ENCODE measurements at regions not wholly inside any gene's neighbourhood (a gene's known extent, or its start where the extent isn't known, plus 50 kb on each side); places are given as distances from the start of the nearest gene placed in this dataset.

DNA sequence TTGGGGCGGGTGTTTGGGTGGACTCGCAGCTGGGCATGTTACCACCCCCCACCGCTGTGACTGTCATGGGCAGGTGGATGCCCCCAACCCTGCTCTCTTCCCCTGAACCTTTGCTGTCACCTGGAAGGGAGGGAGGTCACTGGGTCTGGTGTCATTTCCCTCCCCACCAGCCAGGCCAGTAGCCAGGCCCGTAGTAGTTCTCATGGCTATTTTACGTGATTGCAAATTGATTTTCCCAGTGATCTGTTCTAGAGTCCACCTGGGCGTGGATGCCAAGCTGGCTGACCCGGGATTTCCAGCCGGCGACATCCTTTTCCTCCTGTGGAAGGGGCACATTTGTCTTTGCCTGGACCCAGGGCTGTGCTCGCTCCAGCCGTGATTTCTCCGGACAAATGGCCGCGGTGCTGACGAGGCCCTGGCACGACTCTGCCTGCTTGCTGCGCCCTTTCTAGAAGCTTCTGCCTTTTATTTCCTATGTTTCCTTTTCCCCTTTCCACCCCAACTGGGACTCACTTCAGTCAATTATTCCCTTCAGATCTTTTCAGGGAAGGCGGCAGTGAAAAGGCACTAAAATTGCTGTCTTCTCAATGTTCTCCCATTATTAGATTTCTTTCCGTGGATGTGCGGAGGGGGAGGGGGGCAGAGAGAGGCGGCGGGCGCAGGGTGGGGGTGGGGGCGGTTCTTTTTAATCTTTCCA, 226.9 kb upstream of the CIBAR2 start:
- Histone ChIP-seq H3K4me2 (ENCODE audit: control insufficient read depth, extremely low read depth, insufficient read depth, low read depth, low read length) (no peak overlapping the region), H3K27me3 (ENCODE audit: control insufficient read depth, extremely low read depth, insufficient read depth, low read length) (peaks cover 15% of the 10 kb centered on the region), H3K9me1 (ENCODE audit: control insufficient read depth, extremely low read depth, insufficient read depth, low read length) (no peaks in the 10 kb centered on the region), H3K27ac (ENCODE audit: control insufficient read depth, insufficient read depth, low read length) (no peak overlapping the region), H3K4me3 (ENCODE audit: control insufficient read depth in 2 of 3, extremely low read depth in 1 of 3, insufficient read depth in 2 of 3, low read depth in 1 of 3, low read length in 3 of 3) (no peak overlapping the region), H3K36me3 (ENCODE audit: control insufficient read depth in 2 of 2, extremely low read depth in 1 of 2, insufficient read depth in 2 of 2, low read length in 2 of 2) (no peaks in the 10 kb centered on the region), H3K4me1 (ENCODE audit: control insufficient read depth, extremely low read depth, insufficient read depth, low read length) (peaks cover 12% of the 10 kb centered on the region), H3K9ac (ENCODE audit: control insufficient read depth, extremely low read depth, insufficient read depth, low read length) (no peak overlapping the region), H4K20me1 (ENCODE audit: control insufficient read depth, extremely low read depth, insufficient read depth, low read length) (peaks cover 2% of the 10 kb centered on the region), H2AFZ (ENCODE audit: control insufficient read depth, low read length) (no peak overlapping the region), H3K79me2 (ENCODE audit: control insufficient read depth, insufficient read depth, low read length) (no peaks in the 10 kb centered on the region), H3K9me3 (ENCODE audit: control insufficient read depth, low read depth, low read length) (no peaks in the 10 kb centered on the region)
- TF ChIP-seq, protein P1, sequence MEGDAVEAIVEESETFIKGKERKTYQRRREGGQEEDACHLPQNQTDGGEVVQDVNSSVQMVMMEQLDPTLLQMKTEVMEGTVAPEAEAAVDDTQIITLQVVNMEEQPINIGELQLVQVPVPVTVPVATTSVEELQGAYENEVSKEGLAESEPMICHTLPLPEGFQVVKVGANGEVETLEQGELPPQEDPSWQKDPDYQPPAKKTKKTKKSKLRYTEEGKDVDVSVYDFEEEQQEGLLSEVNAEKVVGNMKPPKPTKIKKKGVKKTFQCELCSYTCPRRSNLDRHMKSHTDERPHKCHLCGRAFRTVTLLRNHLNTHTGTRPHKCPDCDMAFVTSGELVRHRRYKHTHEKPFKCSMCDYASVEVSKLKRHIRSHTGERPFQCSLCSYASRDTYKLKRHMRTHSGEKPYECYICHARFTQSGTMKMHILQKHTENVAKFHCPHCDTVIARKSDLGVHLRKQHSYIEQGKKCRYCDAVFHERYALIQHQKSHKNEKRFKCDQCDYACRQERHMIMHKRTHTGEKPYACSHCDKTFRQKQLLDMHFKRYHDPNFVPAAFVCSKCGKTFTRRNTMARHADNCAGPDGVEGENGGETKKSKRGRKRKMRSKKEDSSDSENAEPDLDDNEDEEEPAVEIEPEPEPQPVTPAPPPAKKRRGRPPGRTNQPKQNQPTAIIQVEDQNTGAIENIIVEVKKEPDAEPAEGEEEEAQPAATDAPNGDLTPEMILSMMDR (optimal IDR thresholded peaks at IDR 0.05 in 1 of 3, IDR thresholded peaks at IDR 0.05 in 1 of 3, conservative IDR thresholded peaks at IDR 0.05 in 1 of 3; ENCODE audit: extremely low read depth in 1 of 3, insufficient read depth in 2 of 3, low read length in 3 of 3): no peak
- TF ChIP-seq EZH2 (IDR thresholded peaks at IDR 0.05; ENCODE audit: low read length): no peak
- FAIRE-seq: no peak
- no peak for DNase-seq (ENCODE audit: low read depth, low spot score)
- dilution Hi-C loops (cut with MboI; ENCODE audit: extremely low pct_ligation_motif_present, low sequenced_read_pairs): no loop called here

DNA sequence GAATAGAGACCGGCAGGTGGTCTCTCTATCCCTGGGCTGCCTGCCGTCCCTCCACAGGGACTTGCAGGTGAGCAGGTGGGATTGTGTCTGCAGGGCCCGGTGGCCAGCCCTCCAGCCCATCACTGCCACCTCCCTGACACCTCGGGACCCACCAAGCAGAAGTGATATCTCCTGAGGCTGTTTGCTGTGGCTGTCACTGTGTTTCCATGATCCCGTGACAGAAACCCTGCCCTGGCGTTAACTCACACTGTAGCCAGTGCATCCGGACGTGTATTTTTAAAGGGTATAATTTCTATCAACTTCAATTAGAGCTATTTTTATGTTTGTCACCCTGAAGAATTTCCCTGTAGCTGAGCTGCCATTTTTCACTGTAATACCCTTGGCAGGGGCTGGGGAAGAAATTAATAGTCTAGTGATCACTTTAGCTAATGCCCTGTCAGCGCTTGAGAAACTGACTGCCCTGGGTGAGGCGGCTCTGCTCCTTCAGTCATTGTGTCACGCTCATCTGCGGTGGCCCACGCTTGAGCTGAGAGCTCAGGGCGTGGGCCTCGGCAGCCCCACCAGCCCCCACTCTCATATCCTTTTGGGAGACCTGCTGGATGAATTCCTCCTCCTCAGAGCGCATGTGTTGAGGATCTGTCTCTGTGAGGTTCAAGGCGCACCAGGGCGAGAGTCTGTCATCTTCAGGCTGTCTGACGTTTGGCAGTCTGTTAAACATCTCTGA, 229.9 kb upstream of the CIBAR2 start:
- H2AFZ ChIP-seq (ENCODE audit: control insufficient read depth, low read length): no peak overlapping the region
- no peaks in the 10 kb centered on the region for H3K4me1 ChIP-seq (ENCODE audit: control insufficient read depth, extremely low read depth, insufficient read depth, low read length)
- no peak for TF ChIP-seq EZH2 (IDR thresholded peaks at IDR 0.05; ENCODE audit: low read length)
- TF ChIP-seq, protein P1 (optimal IDR thresholded peaks at IDR 0.05 in 1 of 3, IDR thresholded peaks at IDR 0.05 in 1 of 3, conservative IDR thresholded peaks at IDR 0.05 in 1 of 3; ENCODE audit: extremely low read depth in 1 of 3, insufficient read depth in 2 of 3, low read length in 3 of 3): no peak
- peaks cover 20% of the 10 kb centered on the region for H3K27me3 ChIP-seq (ENCODE audit: control insufficient read depth, extremely low read depth, insufficient read depth, low read length)
- no peak overlapping the region for H3K9ac ChIP-seq (ENCODE audit: control insufficient read depth, extremely low read depth, insufficient read depth, low read length)
- H3K4me2 ChIP-seq (ENCODE audit: control insufficient read depth, extremely low read depth, insufficient read depth, low read depth, low read length): no peak overlapping the region
- H4K20me1 ChIP-seq (ENCODE audit: control insufficient read depth, extremely low read depth, insufficient read depth, low read length): no peaks in the 10 kb centered on the region
- no peak overlapping the region for H3K4me3 ChIP-seq (ENCODE audit: control insufficient read depth in 2 of 3, extremely low read depth in 1 of 3, insufficient read depth in 2 of 3, low read depth in 1 of 3, low read length in 3 of 3)
- dilution Hi-C loops (cut with MboI; ENCODE audit: extremely low pct_ligation_motif_present, low sequenced_read_pairs): no loop called here
- DNase-seq (ENCODE audit: low read depth, low spot score) (no peak), FAIRE-seq (no peak)
- no peaks in the 10 kb centered on the region for H3K9me3 ChIP-seq (ENCODE audit: control insufficient read depth, low read depth, low read length)
- no peaks in the 10 kb centered on the region for H3K9me1 ChIP-seq (ENCODE audit: control insufficient read depth, extremely low read depth, insufficient read depth, low read length)
- no peaks in the 10 kb centered on the region for H3K79me2 ChIP-seq (ENCODE audit: control insufficient read depth, insufficient read depth, low read length)
- H3K36me3 ChIP-seq (ENCODE audit: control insufficient read depth in 2 of 2, extremely low read depth in 1 of 2, insufficient read depth in 2 of 2, low read length in 2 of 2): no peaks in the 10 kb centered on the region
- H3K27ac ChIP-seq (ENCODE audit: control insufficient read depth, insufficient read depth, low read length): no peak overlapping the region
